Thyroid gland (tissue), 4 donors: ENCODE measurements at regions not wholly inside any gene's neighbourhood (a gene's known extent, or its start where the extent isn't known, plus 50 kb on each side); places are given as distances from the start of the nearest gene placed in this dataset.

Experiments used
- DNase-seq, 2 donors: peaks; one replicate each; pipeline ENCODE4 v3.0.0-alpha.2; 2019
- H3K27ac ChIP-seq, 3 donors: fragments of 200-600 bp; sonication (generic); 1 replicate in 2 of 3; 2 replicates in 1 of 3; pipeline ENCODE4 v1.5.1; 2016 to 2019; ENCODE audit warnings: mild to moderate bottlenecking in 1 of 3, moderate library complexity in 1 of 3
- H3K27me3 ChIP-seq: fragments of 200-600 bp; sonication (generic); one replicate; pipeline ENCODE4 v1.5.1; 2019
- H3K36me3 ChIP-seq, 2 donors: fragments of 200-600 bp; sonication (generic); one replicate each; pipeline ENCODE4 v1.5.1; 2016 to 2019
- H3K4me1 ChIP-seq, 2 donors: fragments of 200-600 bp; sonication (generic); one replicate each; pipeline ENCODE4 v1.5.1; 2017 to 2019
- H3K4me3 ChIP-seq, 3 donors: fragments of 200-600 bp; sonication (generic); replicated peaks in 1 of 3; 1 replicate in 2 of 3; 2 replicates in 1 of 3; pipeline ENCODE4 v1.5.1; 2016; ENCODE audit warnings: mild to moderate bottlenecking in 1 of 3
- H3K9me3 ChIP-seq: fragments of 200-600 bp; sonication (generic); one replicate; pipeline ENCODE4 v1.5.1; 2017
- POLR2A ChIP-seq, 2 donors: fragments of 450-650 bp; IDR thresholded peaks; one replicate each; pipeline ENCODE4 v1.6.1; 2017; ENCODE audit warnings: antibody characterized with exemption in 2 of 2, mild to moderate bottlenecking in 2 of 2, moderate library complexity in 1 of 2
- WGBS, 2 donors: methylation state at CpG; one replicate each; pipeline ENCODE4 v1.1.5; 2017; 5-methylcytosine and 5-hydroxymethylcytosine counted together
- intact Hi-C: fragments of 100-400 bp; cut with DNase I; formaldehyde crosslinking; loops from one replicate; pipeline ENCODE4 v1.15.1; 2023
- TF ChIP-seq, protein P1 (sequence below), 6 experiments: fragments of 200-600 bp in 3 of 6; fragments of 450-650 bp in 3 of 6; sonication (generic) in 3 of 6; IDR thresholded peaks; one replicate each; pipeline ENCODE4 v1.5.1; 2016 to 2019; ENCODE audit warnings: antibody characterized with exemption in 6 of 6, mild to moderate bottlenecking in 2 of 6, inconsistent platforms in 1 of 6, moderate library complexity in 1 of 6

- Histone ChIP-seq H3K4me3 (no peak overlapping the region), H3K27me3 (no peaks in the 10 kb centered on the region), H3K9me3 (no peaks in the 10 kb centered on the region), H3K36me3 (no peaks in the 10 kb centered on the region), H3K4me1 (no peaks in the 10 kb centered on the region), H3K27ac (no peak overlapping the region)
- no peak for DNase-seq
- no peak for TF ChIP-seq POLR2A (IDR thresholded peaks at IDR 0.05)
- TF ChIP-seq, protein P1, sequence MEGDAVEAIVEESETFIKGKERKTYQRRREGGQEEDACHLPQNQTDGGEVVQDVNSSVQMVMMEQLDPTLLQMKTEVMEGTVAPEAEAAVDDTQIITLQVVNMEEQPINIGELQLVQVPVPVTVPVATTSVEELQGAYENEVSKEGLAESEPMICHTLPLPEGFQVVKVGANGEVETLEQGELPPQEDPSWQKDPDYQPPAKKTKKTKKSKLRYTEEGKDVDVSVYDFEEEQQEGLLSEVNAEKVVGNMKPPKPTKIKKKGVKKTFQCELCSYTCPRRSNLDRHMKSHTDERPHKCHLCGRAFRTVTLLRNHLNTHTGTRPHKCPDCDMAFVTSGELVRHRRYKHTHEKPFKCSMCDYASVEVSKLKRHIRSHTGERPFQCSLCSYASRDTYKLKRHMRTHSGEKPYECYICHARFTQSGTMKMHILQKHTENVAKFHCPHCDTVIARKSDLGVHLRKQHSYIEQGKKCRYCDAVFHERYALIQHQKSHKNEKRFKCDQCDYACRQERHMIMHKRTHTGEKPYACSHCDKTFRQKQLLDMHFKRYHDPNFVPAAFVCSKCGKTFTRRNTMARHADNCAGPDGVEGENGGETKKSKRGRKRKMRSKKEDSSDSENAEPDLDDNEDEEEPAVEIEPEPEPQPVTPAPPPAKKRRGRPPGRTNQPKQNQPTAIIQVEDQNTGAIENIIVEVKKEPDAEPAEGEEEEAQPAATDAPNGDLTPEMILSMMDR (IDR thresholded peaks at IDR 0.05): no peak
- intact Hi-C loops: no loop called here
Measured at GRCh38 chr4:23034731-23035130, 342.0 kb downstream of the GBA3 start.

DNA sequence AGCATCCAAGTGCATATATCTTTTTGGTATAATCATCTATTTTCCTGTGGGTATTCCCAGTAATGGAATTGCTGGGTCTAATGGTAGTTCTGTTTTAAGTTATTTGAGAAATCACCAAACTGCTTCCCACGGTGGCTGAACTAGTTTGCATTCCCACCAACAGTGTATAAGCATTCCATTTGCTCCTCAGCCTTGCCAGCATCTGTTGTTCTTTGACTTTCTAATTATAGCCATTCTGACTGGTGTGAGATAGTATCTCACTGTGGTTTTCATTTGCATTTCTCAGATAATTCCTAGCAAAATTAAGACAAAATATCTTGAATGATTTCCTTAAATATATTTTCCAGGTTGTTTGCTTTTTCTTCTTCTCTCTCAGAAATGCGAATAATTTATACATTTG, 341.1 kb downstream of the GBA3 start:
- DNase-seq: no peak
- Histone ChIP-seq H3K4me3 (no peak overlapping the region), H3K9me3 (no peaks in the 10 kb centered on the region), H3K27me3 (no peaks in the 10 kb centered on the region), H3K4me1 (no peaks in the 10 kb centered on the region), H3K36me3 (no peaks in the 10 kb centered on the region), H3K27ac (no peak overlapping the region)
- 70 to 71% methylated on average over 2 of the region's 2 CpGs for WGBS, 2 donors
- TF ChIP-seq POLR2A (IDR thresholded peaks at IDR 0.05): no peak
- TF ChIP-seq, protein P1 (IDR thresholded peaks at IDR 0.05): no peak
- intact Hi-C loops: no loop called here

GRCh38 chr4:23028875-23029274, 336.1 kb downstream of the GBA3 start:
- intact Hi-C loops: no loop called here
- WGBS, 2 donors: 89 to 91% methylated on average over 3 of the region's 3 CpGs
- DNase-seq: no peak
- Histone ChIP-seq H3K36me3 (no peaks in the 10 kb centered on the region), H3K9me3 (no peaks in the 10 kb centered on the region), H3K27ac (no peak overlapping the region), H3K4me1 (no peaks in the 10 kb centered on the region), H3K4me3 (no peak overlapping the region), H3K27me3 (no peaks in the 10 kb centered on the region)
- TF ChIP-seq POLR2A (IDR thresholded peaks at IDR 0.05): no peak
- TF ChIP-seq, protein P1 (IDR thresholded peaks at IDR 0.05): no peak

DNA sequence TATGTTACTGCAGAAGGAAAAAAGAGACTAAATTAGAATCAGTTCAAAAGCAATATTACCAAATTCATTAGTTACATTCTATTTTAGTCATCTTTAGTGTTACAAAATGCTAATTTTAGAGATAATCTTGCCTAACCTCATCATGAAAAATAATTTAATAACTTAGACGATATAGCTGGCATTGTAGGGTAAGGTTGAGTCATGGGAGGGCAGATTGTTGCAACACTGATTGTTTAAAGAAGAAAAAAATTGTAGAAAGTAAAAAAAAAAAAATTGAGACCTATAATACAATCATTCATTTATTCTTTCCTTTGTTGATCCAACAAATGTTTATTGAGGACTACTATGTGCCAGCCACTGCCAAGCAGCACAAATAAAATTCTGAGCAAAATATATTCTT, 330.9 kb downstream of the GBA3 start:
- intact Hi-C loops: no loop called here
- no peak overlapping the region for H3K27ac ChIP-seq
- TF ChIP-seq, protein P1 (IDR thresholded peaks at IDR 0.05): no peak
- no peak for TF ChIP-seq POLR2A (IDR thresholded peaks at IDR 0.05)
- H3K36me3 ChIP-seq: no peaks in the 10 kb centered on the region
- no peaks in the 10 kb centered on the region for H3K9me3 ChIP-seq
- no peaks in the 10 kb centered on the region for H3K4me1 ChIP-seq
- no peaks in the 10 kb centered on the region for H3K27me3 ChIP-seq
- DNase-seq: no peak
- WGBS, 2 donors: 82 to 83% methylated on average over 1 of the region's 1 CpG
- no peak overlapping the region for H3K4me3 ChIP-seq

DNA sequence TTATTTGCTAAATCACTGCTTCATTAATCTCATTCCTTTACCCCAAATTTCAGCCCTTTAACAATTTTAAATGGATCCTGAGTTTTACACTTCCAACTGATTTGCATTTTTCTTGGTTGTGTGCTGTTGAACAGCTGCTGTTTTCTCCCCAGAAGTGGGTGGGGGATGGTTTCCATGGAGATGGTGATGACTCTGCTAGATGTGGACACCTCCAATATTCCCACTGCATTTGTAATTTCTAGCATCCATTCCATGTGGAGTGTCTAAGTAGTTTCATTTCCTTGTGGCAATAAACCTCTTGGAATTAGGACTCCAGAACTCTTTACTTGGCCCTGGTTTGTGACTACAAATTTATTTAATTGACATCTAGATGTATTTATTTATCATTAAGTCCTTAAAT, 330.4 kb downstream of the GBA3 start:
- Histone ChIP-seq H3K27ac (no peak overlapping the region), H3K36me3 (no peaks in the 10 kb centered on the region), H3K27me3 (no peaks in the 10 kb centered on the region), H3K4me1 (no peaks in the 10 kb centered on the region), H3K9me3 (no peaks in the 10 kb centered on the region), H3K4me3 (no peak overlapping the region)
- DNase-seq: no peak
- intact Hi-C loops: no loop called here
- TF ChIP-seq, protein P1 (IDR thresholded peaks at IDR 0.05): no peak
- no peak for TF ChIP-seq POLR2A (IDR thresholded peaks at IDR 0.05)
